ENCODE measurements at regions not wholly inside any gene's neighbourhood (a gene's known extent, or its start where the extent isn't known, plus 50 kb on each side); places are given as distances from the start of the nearest gene placed in this dataset.

GRCh38 chr14:38073641-38074040 is 134.1 kb upstream of the SSTR1 start (continued):
- TF ChIP-seq ZGPAT (CRISPR knock-in tag; IDR thresholded peaks at IDR 0.05) (no peak), ZNF264 (CRISPR knock-in tag; IDR thresholded peaks at IDR 0.05) (no peak), BRD4 (CRISPR knock-in tag; IDR thresholded peaks at IDR 0.05) (no peak), ZSCAN20 (CRISPR knock-in tag; IDR thresholded peaks at IDR 0.05; ENCODE audit: borderline replicate concordance) (no peak), ETV6 (CRISPR knock-in tag; conservative IDR thresholded peaks at IDR 0.05) (no peak), ZNF672 (CRISPR knock-in tag; IDR thresholded peaks at IDR 0.05) (no peak), KAT7 (CRISPR knock-in tag; IDR thresholded peaks at IDR 0.05; ENCODE audit: borderline replicate concordance) (no peak), ZNF430 (CRISPR knock-in tag; IDR thresholded peaks at IDR 0.05) (no peak)

GRCh38 chr14:38074081-38074480 is 133.6 kb upstream of the SSTR1 start:
- POLR2A ChIA-PET: no interaction called here
- in situ Hi-C loops (cut with HindIII; ENCODE audit: extremely low pct_ligation_motif_present, low pct_unique_long_range_greater_than_20kb): no loop called here
- no peak overlapping the region for H3K4me3 ChIP-seq (replicated peaks in 1 of 3; ENCODE audit: insufficient read depth in 1 of 3, low read depth in 2 of 3, low read length in 3 of 3)
- BruUV-seq (replicated peaks): no TSS peak
- H3K9me3 ChIP-seq (ENCODE audit: low read length): no peaks in the 10 kb centered on the region
- 0% methylated on average over 1 of the region's 1 CpG for WGBS (ENCODE audit: low lambda C conversion rate)
- no peaks in the 10 kb centered on the region for H4K20me1 ChIP-seq (ENCODE audit: insufficient read depth, low read length)
- H3K9ac ChIP-seq (ENCODE audit: insufficient read depth, low read depth, low read length): no peak overlapping the region
- CTCF ChIA-PET (ENCODE audit: low intra/inter-chr PET ratio, low total read pairs): no interaction called here
- no peaks in the 10 kb centered on the region for H3K79me2 ChIP-seq (ENCODE audit: insufficient read depth, low read length)
- no peak overlapping the region for H3K27ac ChIP-seq (ENCODE audit: extremely low read length, insufficient read depth, low read length)
- no peak overlapping the region for H2AFZ ChIP-seq (ENCODE audit: low read length)
- FAIRE-seq (no peak), DNase-seq (ENCODE audit: low spot score) (no peak), ATAC-seq (no peak; the same call in 1 of the 3 replicates)
- no peaks in the 10 kb centered on the region for H3K36me3 ChIP-seq (replicated peaks in 1 of 2; ENCODE audit: control insufficient read depth in 1 of 2, insufficient read depth in 2 of 2, low read length in 2 of 2)
- TF ChIP-seq CREB1 (IDR thresholded peaks at IDR 0.05) (0 out of 2 replicates have a peak, but pooled peaks have one; percentile 2), CREB1 (CRISPR knock-in tag; IDR thresholded peaks at IDR 0.05) (no peak), HNRNPK (IDR thresholded peaks at IDR 0.05; ENCODE audit: low read depth, low read length, poor library complexity, severe bottlenecking) (no peak), STAG1 (CRISPR knock-in tag; IDR thresholded peaks at IDR 0.05) (no peak)
- no peaks in the 10 kb centered on the region for H3K27me3 ChIP-seq (ENCODE audit: control insufficient read depth in 1 of 2, insufficient read depth in 2 of 2, low read length in 2 of 2)
- no peaks in the 10 kb centered on the region for H3K4me1 ChIP-seq (ENCODE audit: insufficient read depth, low read length)
- no peak overlapping the region for H3K4me2 ChIP-seq (ENCODE audit: low read depth, low read length)
- intact Hi-C loops (cut with micrococcal nuclease; ENCODE audit: unreplicated experiment): no loop called here
